ENCODE measurements at regions not wholly inside any gene's neighbourhood (a gene's known extent, or its start where the extent isn't known, plus 50 kb on each side); places are given as distances from the start of the nearest gene placed in this dataset.

- TF ChIP-seq CTCF (IDR thresholded peaks at IDR 0.05; ENCODE audit: low read depth, low read length, poor library complexity, severe bottlenecking): no peak
- no peak for TF ChIP-seq EZH2phosphoT487 (IDR thresholded peaks at IDR 0.05; ENCODE audit: borderline replicate concordance, low read length)
Observed at GRCh38 chr6:74177506-74177905, 481.5 kb downstream of the CD109 start.
